ENCODE measurements at regions not wholly inside any gene's neighbourhood (a gene's known extent, or its start where the extent isn't known, plus 50 kb on each side); places are given as distances from the start of the nearest gene placed in this dataset.

- TF ChIP-seq, protein P1, sequence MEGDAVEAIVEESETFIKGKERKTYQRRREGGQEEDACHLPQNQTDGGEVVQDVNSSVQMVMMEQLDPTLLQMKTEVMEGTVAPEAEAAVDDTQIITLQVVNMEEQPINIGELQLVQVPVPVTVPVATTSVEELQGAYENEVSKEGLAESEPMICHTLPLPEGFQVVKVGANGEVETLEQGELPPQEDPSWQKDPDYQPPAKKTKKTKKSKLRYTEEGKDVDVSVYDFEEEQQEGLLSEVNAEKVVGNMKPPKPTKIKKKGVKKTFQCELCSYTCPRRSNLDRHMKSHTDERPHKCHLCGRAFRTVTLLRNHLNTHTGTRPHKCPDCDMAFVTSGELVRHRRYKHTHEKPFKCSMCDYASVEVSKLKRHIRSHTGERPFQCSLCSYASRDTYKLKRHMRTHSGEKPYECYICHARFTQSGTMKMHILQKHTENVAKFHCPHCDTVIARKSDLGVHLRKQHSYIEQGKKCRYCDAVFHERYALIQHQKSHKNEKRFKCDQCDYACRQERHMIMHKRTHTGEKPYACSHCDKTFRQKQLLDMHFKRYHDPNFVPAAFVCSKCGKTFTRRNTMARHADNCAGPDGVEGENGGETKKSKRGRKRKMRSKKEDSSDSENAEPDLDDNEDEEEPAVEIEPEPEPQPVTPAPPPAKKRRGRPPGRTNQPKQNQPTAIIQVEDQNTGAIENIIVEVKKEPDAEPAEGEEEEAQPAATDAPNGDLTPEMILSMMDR (IDR thresholded peaks at IDR 0.05), result no peak
- TF ChIP-seq POLR2A (IDR thresholded peaks at IDR 0.05) (no peak), POLR2AphosphoS5 (IDR thresholded peaks at IDR 0.05) (no peak)
Measured at GRCh38 chr6:74177506-74177905, 481.5 kb downstream of the CD109 start.
